Non-pigmented ciliary epithelial cell (primary cell): ENCODE measurements at regions not wholly inside any gene's neighbourhood (a gene's known extent, or its start where the extent isn't known, plus 50 kb on each side); places are given as distances from the start of the nearest gene placed in this dataset.

ENCODE experiments used
- DNase-seq: peaks from one replicate; pipeline ENCODE4 v3.0.0-alpha.2; 2010; ENCODE audit warnings: low read depth

DNA sequence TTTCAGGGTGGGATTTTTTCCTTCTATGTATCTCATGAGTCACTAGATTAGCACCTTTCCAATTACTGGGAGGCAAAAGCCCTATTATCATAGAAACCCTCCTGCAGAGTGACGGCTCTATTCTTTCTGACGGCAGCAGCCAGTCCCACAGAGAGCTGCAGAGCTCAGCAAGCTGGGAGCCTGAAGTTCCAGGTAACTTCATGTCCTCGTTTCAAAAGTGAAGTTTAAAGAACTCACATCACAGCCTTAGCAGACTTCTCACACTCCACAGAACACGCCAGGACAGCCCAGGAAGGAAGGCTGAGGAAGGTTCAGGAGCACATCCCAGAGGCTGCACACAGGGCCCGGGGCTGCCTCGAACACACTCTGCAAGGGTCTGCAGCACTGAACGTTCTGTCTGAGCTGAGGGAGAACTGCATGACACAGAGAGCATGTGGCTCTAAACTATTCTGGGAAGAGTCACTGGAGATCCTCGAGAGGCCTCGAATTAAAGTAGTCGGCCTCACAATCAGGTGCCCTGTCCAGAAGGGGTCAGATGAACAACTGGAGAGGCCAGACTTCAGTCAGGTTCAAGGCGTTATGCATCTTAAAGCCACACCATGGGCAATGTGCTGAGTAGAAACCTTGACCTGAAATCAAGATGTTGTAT is 104.2 kb upstream of the DRD2 start:
- DNase-seq = no peak

DNA sequence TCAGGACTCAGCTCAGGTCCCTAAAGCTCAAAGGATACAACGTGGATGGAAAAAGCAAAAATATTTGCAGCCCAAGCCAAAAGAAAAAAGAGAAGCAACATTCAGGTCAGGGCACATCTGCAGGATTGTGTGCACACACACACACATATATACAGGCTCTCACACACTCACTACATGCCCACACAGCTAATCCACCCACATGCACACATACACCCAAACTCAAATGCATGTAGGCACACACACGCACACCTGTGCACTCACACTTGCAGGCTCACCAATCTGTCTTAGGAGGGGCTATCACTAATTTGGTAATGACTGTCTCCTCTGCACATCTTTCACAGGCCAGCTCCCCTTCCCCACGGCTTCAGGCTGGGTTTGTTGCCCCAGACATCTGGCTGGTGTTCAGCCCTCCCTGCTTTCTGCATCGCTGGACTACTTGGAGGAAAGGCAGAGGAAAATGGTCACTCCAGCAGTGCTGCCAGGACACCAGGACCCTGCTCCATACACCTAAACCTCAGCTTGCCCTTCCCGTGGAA is 103.6 kb upstream of the DRD2 start:
- DNase-seq = no peak

DNA sequence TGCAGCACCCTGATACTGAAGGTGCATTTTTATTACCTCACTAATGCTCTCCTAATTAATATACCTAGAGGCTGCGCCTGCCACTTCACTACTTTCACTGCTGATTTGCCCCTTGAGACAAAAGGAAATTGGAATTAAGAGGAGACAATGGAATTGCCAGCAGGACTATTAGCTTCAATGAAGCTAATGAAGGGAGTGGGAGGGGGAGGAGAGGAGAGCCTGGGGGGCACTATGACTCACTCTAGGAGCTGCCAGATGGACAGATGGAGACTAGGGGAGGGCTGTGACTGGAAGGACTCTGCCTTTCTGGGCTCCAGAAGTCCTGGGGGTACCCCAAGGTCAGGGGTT is 102.8 kb upstream of the DRD2 start:
- DNase-seq = no peak

DNA sequence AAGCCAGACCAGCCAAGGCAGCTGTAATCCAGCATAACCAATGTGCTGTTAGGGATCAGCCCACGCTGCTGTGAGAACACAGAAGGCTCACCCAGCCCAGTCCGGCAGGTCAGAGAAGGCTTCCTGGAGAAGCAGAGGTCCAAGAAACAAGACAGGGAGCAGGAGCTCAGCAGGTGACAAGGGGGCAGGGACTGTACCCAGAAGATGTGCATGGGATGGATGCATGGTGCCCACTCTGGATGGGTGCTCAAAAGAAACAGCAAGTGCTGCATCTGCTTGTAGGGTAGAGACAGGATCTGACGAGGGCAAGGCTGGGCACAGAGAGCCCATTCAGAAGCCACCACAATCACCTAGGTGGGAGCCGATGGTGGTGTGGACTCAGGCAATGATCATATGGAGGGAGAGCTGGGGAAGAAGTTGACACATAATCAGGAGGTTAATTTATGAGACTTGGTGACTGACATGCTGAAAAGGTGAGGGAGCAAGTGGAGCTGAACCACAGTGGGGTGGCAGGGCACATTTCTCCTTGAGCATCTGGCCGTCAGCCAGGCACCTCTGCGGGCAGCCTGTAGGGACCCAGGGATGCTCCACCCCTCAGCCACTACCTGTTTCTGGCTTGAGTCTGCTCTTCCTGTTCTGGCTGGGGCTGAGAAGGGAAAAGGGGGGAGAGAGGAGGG is 102.3 kb upstream of the DRD2 start:
- DNase-seq = no peak

DNA sequence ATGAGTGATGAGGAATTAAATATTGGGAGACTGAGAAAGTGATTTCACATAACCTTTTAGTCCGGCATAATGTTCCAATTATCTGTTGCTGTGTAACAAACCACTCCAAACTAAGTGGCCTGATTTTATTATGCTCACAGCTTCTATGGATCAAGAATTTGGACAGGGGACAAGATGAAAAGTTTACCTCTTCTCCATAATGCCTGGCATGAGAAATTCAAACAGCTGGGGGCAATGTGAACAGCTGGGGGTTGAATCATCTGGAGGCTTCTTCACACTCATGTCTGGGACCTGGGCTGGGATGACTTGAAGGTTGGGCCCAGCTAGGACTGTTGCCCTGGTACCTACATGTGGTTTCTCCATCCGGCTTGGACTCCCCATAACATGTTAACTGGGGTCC is 99.4 kb upstream of the DRD2 start:
- DNase-seq = no peak

DNA sequence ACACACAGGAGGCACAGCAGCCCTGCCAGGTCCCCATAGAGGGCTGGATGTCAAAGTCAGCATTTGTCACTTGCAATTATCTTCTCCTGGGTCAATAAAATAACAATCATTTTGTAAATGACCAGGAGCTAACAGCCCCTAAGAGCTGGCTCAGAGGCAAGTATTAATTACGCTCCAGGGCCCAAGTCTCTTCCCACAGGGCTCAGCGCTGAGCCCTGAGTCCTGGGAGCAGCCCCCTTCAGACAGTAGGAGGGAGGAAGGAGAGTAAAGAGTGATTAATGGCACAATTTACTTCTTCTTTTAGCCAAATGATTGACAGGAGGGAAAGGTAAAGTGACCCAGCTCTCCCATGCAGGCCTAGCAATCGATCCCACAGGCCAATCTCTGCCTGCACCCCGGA is 99.0 kb upstream of the DRD2 start:
- no peak for DNase-seq

DNA sequence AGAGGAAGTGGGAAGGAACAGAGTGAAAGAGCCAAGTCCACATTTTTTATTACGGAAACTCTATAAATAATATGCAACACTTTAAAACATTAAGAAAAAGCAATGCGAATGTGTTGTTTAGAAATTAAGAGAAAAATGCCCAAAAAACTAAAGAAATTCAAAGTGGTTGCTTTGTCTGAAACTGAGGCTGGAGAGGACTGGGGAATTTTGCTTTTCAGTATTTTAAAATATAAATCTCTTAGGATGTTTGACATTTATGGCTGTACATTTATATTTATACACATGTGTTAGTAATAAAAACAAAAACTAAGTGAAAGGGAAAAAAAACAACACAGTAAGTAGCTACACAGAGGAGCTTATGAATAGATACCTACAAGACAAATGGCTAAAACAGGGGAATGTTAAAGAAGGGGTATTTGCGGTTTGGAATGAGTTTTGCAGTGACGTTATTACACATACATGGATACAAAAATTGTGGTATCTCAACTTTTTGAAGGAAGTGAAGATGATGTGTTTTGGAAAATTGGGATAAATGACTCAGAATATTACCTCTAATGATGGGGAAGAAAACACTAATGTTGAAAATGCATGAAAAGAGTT is 97.0 kb upstream of the DRD2 start:
- no peak for DNase-seq

DNA sequence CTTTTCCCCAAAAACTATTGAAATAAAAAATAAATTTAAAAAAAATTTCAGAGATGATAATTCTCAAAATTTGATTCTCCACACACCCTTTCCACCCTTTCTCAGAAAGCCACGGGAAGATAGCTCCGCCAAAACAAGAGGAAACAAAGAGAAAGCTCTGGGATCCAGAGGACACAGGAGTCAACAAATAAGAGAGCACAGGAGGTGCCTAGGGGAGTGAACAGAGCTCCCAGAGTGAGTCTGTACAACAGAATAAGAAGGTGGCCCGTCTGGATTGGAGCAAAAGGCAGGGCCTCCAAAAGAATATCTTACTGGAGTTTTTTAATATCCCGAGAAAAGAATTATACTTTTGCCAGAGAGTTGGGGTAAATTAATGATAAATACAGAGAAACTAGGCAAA is 96.3 kb upstream of the DRD2 start:
- DNase-seq = no peak

DNA sequence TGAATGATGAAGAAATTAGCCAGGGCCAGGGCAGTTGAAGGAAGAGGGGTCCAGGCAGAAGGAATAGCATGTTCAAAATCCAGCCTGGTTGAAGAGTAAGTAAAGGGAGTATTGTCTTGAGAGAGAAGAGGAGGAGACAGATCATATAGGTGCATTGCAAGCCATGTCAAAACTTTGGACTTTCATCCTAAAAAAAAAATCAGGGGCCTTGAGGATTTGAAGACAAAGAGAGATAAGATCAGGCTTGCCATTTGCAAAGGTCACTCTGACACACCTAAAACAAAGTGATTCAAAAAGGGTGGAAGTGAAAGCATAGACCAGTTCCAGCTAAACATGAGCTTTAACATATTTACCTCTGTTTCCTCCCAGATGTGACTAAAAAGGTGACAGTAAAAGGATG is 95.7 kb upstream of the DRD2 start:
- no peak for DNase-seq

DNA sequence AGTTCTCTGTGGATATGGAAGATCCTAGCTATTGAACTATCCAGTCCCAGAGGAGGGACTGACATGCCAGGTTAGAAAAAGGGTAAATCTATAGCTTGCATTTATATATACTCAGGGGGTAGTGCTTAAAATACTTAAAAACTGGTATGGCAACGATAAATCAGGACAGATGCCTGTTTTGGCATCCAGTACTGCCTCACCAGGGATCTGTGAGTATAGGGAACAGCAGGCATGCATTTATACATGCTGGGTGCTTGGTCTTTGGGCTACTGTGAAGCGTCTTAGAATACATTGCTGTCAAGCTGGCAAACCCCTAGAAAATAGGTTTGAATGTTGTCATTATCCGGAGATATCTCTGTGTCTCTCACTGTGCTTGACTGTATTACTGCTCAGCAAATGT is 94.2 kb upstream of the DRD2 start:
- no peak for DNase-seq

DNA sequence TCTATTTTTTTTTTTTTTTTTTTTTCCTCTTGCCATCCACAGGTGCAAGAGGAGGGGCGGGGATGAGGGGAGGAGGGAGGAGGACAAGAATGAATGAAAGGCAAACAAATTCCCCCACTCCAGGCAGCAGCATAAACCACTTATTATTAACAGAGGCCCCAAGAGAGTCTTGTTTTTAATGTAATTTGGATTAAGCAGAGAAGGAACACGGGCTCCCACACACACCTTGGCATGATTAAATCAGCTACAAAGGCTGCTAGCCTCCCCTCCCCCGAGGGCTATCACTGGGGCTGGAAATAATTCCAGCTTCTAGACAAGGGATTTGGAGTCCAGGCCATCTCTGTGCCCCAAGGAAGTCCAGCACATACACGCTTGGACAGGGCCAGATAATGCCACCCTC is 93.4 kb upstream of the DRD2 start:
- no peak for DNase-seq

DNA sequence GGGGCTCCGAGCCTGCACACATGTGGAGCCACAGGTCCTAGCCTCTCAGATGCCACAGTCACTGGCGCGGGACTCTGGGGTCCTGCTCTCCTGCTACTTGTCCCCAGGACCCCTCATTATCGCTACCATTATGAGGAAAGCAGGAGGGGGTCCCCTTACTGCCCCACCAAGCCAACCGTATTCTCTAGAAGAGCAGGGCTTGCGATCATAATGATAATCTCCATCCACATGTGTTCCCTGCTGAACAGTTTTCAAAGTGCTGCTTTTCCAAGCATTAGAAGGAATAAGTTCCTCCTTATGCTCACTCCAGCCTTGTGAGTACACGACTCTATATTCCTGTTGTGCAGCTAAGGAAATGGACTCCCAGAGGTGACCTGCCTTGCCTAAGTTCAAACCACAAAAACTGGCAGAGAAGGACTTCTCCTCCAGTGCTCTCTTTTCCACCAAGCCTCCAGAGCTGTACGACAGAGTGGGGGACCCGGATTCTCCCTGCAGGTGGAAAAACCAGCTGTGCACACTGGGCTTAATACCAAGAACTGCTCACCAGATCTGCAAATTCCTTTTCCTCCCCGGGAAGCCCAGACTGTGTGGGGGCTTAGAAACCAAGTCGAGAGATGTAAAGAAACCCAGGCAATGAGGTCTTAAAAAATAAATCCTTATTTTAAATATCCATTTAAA is 92.8 kb upstream of the DRD2 start:
- DNase-seq = no peak

DNA sequence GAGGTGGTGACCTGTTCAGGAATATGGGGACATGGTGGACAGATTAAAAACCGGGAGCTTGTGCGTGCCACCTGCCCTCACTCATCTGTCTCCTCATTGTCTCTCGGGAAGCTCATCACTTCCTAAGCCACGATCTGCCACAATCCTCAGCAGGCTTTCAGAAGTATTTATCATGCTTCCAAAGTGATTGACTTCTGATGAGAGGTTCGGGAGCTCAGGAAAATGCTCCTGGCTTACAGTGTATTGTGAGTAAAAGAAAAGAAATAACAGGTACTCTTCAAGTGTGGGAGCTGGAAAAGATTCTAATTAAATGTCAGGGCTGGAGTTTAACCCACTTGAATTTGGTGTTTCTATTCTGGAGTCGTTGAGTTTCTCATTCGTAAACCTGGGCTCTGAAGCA is 91.9 kb upstream of the DRD2 start:
- no peak for DNase-seq

DNA sequence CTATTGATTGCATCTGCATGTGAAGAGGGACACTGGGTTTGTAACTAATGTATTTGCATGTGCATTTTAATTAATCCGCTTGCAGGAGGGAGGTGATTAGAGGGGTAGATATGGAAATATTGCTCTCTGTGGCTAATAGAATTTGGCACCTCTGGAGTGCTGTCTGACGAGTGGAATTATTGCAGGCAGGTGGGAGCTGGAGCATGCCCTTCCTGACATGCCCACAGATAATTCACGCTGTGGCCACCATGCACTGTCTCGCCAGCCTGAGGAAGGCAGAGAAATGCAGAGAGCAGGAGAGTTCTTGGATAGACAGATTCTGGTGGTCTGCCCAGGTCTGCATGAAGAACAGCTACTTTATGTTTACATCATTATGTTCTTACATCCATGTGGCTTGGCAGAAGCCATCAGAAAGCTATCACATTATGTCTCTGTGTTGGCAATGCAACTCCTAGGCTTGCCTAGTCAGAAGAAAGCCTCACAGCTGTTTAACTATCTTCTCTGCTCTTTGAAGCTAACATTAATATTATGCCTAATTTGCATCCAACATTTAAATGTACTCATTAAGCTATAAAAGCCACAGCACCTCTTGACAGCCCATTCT is 89.4 kb upstream of the DRD2 start:
- no peak for DNase-seq

DNA sequence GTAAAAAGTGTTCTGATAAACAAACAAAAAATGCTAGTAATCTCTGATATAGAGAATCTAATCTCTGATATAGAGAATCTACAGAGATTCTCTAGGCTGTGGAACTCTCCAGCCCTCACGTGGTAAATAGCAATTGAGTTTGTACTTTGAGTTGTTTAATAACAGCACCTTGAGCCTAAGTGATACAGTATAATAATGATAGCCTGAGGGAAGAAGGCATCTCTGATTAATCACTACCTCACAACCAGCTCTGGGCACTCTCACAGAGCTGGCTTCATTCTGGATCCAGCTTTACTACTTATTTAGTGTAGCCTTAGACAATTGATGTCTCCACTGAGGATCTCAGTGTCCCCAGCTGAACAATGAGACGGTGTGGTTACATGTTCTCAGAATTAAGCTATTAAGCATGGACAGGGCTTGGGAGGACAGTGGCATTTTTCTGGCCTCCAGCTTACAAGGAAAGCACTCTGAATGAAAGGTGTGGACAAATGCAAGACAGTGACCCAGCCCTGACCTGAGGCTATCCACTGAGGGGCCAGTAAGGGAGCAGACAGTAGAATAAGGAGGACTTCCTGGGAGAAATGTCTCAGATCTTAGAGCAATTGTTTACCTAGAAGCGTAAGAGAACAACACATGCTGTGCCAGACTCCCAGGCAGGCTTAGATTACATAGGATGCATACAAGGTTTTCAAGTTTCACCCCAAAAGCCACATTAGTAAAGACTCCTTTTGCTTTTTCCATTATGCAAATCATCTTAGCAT is 88.7 kb upstream of the DRD2 start:
- no peak for DNase-seq

DNA sequence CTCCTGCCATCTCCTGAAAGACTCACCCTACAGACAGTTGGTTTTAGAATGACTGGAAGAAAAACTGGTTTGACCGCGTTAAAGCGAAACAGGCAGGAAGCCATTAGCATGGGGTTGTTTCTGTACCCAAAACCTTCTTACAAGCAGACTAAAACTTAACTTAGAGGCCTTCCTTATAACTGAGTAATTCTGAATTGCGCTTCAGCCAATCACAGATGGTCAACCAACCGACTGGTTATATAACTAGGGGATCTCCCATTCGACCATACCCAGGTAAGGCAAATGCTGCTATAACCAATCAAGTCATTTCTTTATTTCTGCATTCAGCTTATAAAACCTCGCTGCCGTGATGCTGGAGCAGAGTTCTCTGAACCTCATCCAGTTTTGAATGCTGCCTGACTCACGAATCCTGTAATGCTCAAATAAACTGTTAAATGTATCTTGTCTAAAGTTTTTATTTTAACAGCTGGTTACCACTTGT is 87.8 kb upstream of the DRD2 start:
- no peak for DNase-seq

DNA sequence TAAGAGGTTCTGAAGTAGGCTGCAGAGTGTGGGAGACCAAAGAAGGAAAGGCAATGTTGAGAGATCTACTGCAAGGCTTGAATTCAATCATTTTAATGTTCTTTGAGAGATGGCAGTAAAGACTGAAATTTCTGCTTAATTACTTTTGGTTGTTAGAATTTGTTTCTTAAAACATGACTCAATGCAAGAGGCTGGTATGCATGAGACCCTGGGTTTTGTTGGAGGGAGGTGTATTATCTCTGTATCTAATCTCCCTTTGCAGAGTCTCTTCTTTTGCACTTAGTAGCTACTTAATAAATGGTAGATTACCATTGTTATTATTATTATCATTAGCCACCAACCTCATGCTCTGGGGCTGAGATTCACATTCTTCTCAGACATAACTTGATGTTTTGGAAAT is 87.4 kb upstream of the DRD2 start:
- DNase-seq = no peak

DNA sequence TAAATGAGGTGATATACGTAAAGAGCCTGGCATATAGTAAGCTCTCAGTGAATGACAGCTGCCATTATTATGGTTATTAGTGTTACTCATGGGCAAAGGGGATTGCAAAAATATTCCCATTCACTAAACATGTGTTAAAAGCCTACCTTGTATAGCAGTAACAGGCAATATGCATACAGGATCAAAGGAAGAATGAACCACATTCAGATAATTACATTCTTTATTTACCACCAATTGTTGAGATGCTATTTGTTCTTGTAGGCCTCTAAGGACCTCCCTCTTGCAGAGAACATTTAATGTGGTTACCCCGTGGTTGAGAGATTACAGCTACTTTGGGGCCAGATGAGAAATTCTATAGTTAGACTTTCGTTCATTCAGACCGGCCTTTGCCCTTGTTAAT is 82.7 kb upstream of the DRD2 start:
- no peak for DNase-seq

DNA sequence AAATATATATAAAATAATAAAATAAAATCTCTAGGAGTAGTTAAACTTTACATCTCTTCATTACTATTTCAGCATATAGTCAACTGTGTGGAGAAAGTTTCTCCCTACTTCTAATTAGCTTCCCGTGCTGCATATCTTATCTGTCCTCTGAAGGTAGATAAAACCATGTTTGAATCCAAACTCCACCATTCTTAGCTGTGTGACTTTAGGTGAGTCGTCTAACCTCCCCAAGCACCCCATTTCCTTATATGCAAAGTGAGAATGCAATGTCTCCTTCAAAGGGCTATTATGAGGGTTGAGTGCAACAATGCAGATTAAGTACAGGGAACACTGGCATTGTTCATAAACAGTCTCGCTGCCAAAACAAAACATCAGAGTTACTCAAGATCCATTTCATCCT is 80.8 kb upstream of the DRD2 start:
- no peak for DNase-seq

DNA sequence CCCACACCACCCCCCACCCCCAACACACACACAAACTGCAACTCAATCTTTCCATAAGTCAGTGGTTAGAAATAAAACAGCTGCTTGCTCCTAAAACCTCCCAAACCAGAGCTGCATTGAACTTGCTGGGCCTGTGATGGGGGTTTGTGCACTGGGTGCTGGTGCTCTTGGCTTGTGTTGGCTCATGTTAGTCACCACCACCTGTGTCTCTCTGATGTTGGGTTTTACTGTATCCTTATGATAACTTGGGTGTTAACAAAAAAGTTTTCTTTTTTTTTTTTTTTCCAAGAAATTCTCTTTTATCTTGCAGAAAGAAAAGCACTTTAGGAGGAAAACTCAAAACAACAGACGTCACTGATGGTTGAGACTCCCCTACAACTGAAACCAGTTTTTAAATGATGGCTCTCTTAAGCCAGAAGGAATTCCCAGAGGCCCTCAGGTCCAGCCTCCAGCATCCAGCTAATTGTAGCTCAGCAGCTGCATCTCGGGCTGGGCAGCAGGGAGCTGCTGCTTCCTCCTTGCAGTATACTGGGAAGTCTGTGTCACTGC is 79.9 kb upstream of the DRD2 start:
- DNase-seq = no peak

DNA sequence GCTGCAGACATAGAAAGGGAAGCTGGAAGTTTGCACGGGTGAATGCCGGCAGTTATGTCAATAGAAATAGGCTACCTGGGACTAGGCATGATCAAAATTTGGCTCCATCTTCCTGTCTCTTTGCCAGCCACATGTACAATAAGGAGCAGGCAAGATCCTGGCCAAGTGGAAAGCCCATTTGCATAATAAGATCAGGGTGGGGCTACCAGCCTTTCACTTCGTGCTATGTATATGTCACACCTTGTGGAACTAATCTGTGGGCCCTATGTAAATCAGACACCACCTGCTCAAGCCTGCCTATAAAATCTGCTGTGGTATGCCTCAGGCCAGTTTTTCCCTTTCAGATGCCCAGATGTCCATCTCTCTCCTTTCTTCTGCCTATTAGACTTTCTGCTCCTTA is 79.3 kb upstream of the DRD2 start:
- DNase-seq = no peak

DNA sequence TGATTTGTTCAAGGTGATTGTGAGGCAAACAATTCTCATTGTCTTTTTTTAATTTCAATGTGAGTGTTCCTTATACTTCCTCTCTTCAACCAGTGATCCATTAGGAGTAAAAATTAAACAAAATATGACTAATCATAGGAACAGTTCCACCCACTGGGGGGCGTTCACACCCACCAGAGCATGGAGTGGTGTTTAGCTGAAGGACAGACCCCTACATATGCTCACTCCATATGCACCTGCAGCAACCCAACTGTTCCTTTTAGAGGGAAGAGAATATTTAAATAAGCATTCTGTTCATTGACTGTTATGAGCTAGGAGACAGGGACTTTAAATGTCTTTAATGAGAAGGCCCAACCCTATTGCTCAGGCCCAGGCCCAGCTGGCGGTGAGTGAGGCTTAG is 78.7 kb upstream of the DRD2 start:
- no peak for DNase-seq
